Stimulated activated CD8-positive, alpha-beta memory T cell treated with anti-CD3 and anti-CD28 coated beads, Interleukin-2, amount 100 ng/mL, for 1 hour (primary cell): ENCODE measurements at regions not wholly inside any gene's neighbourhood (a gene's known extent, or its start where the extent isn't known, plus 50 kb on each side); places are given as distances from the start of the nearest gene placed in this dataset.

Experiments used
- DNase-seq, 2 donors: peaks; one replicate each; pipeline ENCODE4 v3.0.0-alpha.2; 2020; ENCODE audit warnings: low read depth in 2 of 2

DNA sequence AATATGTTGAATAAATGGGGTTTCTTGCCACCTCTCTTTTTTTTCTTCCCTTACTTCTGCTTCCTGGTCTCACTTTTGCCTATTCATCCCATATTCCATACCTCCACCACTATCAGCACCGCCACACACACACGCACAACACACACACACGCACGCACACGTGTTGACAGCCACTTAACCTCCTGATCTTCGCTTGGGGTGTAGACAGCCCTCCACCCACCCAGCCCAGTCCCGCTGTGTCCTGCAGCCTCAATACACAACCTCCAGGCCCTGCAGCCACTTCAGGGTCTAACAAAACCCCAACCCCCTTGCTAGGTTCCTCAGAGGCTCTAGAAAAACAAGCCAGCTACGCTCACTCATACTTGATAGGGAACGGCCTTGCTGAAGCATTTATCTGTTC lies 72.3 kb downstream of the LINC00237 start:
- DNase-seq, result no peak

DNA sequence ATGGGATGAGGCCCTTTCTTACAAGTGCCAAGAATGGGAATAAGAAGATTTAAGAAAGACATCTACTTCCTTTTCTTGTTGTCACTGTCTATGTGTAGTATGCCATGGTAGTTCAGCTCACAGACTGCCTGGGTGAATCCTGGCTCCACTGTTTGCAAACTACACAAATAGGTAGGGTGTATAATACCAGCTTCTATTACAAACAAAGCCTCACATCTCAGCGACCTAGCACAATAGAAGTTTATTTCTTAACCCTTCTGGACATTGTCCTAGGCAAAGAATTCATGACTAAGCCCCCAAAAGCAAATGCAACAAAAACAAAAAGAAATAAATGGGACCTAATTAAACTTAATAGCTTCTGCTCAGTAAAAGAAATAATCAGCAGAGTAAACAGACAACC lies 74.5 kb downstream of the LINC00237 start:
- no peak for DNase-seq

DNA sequence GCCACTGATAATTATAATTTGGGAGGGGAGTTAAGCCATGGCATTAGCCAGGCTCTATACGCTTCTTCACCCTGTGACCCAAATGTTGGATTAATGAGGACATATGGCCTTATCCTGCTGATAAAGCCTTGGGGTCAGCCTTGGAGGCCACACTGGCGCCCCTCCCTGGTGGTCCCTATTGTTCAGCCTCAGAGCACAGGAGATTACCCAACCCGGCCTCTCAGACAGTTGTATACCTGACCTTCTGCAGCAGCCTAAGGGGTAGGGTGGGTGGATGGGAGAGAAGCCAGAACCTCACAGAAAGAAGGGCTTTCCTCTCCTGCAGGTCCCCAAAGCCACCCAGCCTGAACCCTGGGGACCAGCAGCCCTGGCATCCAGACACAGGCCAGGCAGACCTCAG lies 76.8 kb downstream of the LINC00237 start:
- DNase-seq, result no peak

DNA sequence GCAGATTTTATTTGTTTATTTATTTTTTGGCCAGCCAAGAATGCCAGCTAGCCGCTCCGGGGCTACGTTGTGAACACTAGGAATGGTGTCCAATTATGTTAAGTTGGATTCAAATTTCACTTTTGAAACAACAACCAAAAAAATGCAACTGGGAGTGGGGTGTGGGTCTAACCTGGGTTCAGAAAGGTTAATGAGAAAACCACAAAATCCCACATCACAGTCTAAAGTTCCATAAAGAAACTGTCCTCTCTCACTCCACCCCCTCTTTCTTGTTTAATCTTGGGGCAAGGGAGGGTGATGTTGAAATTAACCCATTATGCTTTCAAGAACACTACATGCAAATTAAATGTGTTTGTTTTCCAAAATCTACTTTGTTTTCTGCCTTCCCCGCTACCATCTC lies 77.2 kb downstream of the LINC00237 start:
- no peak for DNase-seq

DNA sequence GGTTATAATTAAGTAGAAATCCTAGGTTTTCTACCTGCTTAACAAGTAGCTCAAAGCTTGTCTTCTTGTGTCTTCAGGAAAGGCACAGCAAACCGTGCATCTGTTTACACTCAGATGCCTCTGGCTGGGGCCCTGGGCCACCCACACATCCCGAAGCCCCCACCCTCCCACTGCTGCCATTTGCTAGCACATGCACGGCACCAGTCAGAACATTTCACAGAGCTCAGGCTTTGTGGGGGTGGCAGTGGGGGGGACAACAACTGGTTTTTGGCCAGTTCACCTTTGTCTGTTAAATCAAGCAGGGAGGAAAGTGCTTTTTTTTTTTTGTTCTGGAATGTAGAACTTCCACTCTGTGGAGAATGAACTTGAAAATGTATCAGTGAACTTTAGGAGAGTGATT lies 77.7 kb downstream of the LINC00237 start:
- DNase-seq, result no peak

DNA sequence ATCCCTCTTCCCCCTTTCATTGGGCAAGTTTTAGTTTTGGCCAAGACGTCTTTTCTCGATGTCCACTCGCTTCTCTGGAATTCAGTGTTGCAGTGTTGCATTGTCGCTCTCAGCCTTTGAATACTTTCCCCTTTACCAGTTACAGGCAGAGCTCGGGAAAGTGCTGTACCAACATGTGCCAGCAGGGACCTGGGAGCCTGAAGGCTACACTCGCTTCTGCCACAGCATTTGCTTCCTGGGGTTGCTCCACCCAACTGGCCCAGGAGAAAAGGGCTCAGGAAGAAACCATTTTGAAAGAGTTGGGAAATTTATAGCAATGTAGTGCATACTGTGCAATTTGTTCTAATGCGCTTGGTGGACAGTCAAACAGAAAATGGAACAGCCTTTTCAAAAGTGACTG lies 78.6 kb downstream of the LINC00237 start:
- no peak for DNase-seq

DNA sequence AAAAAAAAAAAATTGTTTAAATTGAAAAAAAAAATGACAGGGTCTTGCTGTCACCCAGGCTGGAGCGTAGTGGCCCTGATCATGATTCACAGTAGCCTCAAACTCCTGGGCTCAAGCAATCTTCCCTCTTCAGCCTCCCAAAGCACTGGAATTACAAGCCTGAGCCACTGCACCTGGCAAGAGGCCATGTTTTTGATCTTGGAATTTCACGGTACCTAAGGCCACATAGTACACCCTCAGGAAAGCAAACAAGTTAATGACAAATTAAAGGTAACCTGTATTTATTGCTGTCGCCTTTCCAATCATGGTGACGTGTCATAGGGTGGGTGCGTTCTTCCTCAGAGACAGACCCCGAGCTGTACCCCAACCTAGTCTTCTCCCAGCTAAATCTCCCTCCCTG lies 79.2 kb downstream of the LINC00237 start:
- DNase-seq, result no peak

DNA sequence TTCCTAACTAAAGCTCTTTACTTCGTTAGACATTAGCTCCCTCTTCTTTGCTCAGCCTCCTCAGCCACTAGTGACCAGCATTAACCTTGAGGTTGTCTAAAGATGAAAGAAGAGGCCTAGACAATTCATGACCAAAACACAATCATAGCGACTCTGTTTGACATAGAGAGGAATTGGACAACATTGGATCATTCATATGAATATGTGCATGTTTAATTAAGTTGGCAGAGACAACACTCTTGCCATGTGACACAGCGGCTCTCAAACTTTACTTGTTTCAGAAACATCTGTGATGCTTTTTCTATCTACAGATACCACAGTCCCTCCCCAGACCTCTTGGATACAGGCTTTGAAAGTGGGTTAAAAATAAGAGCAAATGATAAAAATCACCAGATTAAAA lies 81.7 kb downstream of the LINC00237 start:
- DNase-seq, result no peak

DNA sequence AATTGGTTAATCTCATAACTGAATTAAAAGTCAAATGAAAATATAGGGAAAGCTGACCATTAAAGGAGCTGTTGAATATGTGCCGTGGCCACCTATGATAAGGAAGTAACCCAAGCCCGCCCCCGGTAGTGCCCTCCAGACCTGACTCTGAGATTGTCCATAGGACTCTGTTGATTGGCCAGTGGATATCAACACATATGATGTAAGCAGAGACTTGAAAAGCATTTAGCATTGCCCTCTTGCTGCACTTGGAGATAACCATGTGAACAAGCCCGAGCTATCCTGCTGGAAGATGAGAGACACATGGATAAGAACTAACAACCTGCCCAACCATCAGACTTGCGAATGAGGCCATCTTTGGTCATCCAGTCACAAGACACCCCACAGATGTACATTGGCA lies 83.2 kb downstream of the LINC00237 start:
- no peak for DNase-seq

DNA sequence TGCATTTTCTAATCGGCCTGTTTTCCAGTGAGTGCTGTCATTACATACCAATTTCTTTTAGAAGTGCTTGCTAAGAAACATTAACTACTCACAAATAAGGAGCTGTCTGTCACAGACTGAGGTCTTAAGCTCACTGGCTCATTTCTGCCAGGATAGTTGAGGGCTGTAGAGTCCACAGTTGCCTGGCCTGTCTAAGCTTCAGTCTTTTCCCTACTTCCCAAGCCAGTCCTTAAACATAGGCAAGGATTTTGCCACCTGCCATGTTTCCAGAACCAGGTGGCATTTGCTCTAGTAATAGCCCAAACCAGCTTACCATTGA lies 84.7 kb downstream of the LINC00237 start:
- DNase-seq, result no peak

DNA sequence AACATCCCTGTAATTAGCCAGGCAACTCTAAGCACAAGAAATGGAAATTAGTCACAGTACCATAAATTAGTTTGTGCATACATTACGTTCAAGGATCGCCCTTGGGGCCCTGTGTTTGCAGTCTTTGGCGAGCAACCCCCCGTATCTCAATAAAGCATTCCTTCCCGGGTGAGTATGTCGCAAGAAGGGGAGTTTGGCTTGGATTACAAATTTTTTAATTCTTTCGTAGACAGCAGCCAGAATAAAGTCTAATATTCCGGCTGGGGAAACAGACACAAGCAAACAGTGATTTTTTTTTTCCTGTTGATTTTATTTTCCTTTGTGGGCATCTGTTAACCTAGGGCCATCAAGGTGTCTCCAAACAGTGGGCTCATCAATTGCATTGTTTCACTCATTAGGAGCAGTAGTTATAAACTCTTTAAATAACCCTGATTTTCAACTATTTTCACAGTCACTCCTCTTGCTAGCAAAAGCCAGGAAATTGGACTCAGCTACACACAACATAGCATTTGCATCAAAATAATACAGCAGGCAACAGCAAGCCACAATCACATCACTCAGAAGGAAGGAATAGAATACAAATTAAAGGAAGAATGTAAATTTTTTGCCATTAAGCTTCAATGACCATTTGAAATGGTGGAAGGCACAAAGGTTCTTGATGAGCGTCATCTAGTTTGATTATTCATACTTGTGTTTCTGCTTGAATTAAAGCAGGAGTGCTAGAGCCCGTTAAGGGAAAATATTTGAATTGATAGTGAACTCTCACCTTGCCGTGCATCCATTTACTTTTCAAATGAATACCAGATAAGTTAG lies 85.3 kb downstream of the LINC00237 start:
- DNase-seq, result no peak

DNA sequence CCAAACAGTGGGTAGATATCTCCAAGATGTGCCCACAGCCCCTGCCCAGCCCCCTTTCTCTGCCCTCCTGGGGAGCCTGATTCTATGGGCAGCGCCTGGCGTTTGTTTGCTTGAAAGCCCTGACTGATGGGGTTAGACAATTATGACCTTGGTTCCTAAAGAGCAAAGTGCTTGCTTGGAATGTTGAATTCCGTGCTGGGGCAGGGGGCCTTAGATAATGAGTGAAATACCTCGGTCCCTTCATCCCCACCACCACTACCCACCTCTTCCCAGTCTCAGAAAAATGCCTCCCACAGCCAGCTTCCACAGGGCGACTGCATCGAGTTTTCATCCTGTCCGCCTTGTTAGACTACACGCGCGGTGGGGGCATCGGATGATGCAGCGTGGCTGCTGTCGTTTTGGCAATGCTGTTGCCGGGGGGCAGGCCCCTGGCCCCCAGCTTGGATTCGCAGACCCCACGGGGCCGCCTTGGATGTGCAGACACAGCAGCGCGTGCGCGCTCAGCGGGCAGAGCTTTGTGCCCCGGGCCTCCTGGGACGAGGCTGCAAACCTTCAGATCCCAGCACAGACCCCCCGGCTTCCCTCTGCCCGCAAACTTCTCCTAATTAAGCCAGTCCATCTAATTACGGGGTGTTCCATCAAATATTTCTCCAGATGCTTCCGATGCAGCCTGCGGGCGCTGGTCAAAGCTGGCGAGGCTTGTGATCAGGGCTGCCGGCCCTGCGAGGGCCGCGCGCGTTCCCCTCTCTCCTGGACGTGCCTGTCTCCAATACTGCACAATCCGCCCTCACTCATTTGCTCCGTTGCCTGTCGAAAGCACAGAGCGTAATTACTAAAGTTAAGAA lies 86.1 kb downstream of the LINC00237 start:
- no peak for DNase-seq

DNA sequence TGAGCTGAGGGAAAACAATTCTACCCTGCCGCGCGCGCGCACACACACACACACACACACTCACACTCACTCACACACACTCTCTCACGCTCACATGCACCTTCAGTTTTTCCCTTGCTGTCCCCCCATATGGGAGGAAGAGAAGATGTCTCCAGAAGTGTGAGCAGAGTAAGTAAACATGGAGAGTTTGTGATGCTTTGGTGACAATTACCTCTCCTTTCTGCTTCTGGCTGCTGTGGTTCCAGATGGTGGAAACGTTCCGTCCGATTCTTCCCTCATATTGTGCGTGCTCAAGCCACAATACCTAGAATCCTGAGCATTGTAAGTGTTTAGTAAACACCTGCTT lies 86.7 kb downstream of the LINC00237 start:
- DNase-seq, result no peak

DNA sequence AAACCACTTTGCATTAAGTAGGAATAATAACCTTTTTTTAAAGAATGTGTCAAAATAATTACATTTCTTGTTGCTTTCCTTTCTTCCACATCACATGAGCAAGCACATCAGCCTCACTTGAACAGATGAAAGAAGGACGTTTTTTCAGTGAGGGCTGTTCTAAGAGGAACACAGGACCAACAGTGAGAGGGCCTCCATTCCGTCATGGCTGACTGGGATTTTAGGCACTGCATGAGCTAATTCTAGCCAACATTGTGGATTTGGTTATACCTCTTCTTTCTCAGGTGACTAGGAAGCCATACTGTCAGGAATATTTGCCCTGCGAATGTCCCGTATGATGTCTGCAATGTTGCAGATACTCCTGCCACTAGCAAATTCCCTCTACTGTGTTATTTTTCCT lies 87.6 kb downstream of the LINC00237 start:
- no peak for DNase-seq

DNA sequence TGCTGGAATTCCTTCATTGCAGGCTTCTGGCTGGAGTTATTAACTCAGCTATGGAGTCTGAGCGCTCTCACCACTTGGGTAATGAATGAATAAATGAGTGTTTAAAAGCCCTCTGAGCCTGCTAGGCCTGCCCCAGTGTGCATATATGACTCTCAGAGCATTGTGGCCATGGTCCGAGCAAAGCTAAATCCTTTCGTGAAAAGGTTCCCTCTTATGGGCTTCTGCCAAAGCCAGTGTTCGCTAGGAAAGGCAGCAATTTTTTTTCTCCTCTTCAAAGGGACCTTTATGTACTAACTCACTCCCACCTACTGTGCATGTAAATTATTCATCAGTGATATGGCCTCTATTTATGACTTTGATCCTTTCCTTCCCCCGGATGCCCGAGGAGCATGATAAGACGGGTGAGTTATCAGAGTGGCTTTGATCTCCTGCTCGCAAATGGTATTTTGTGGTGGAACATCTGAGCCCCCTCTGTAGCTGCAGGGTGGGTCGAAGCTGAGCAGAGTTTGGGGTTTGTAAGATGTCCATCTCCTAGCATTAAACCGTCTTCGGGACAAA lies 88.6 kb downstream of the LINC00237 start:
- DNase-seq, result no peak

DNA sequence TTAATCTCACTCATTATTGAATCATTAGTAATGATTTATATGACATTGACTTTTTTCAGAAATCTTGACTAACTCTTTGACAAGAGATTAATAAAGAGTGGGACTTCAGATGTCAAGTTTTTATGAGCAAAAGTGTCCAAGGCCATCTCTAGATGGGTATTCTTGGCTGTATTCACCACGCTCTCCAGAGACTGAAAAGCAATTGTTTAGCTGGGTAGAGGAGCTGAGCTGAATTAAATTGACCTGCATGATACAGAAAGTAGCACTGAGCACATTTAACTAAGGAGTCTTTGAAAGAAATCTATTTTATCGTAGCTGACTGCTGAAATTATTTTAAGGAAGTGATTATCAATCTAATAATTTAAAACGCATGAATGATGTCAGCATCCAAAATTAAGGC lies 89.4 kb downstream of the LINC00237 start:
- DNase-seq, result no peak

DNA sequence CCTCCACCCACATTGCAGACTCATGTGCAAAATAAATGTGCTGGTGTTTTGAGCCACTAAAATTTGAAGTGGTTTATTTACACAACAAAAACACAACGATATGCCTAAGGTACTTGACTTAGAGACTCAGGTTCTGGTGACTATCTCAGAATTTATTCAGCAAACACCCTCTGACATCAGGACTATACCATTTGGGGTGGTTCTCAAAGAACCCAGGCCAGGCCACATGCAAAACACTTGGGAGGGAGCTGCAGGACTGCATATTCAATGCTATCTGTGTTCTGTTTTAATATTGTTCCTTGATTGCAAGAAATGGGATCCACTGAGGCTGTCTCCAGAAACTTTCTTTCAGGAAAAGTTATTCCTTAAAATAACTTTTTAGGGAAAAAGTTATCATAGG lies 91.6 kb downstream of the LINC00237 start:
- DNase-seq, result no peak

DNA sequence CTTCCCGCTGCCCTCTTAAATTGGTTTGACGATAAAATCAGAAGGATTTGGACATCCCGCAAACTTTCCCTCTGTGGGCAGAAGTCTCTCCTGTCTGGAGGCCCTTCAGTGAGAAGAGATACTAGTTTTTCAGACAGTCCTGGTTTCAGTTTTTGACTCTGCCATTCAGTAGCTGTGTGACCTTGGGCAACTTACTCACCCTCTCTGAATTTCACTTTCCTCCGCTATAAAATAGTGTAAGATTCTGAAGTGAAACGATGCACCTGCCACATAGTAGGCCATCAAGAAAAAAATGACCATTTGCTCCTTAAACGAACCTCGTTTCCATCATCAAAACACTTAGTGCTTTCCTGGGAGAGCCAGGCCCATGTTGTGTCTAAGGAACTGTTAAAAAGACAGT lies 97.2 kb downstream of the LINC00237 start:
- no peak for DNase-seq

DNA sequence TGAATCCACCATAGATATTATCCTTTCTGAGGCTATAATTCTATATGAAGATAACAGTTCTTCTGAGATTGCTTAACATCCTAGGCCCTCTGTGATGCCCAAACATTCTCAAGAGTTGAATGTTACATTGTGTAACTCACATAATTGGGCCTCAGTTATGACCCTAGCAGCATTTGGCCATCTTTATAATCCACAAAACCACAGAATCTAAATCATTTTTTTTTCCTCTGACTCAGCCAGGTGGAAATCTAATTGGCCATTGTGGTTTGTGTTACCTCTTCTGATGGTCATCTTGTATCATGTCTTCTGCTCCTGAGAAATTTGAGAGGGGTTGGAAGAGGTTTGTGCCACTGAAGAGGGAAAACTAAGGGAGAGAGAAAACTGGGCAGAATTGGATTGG lies 99.5 kb downstream of the LINC00237 start:
- no peak for DNase-seq

DNA sequence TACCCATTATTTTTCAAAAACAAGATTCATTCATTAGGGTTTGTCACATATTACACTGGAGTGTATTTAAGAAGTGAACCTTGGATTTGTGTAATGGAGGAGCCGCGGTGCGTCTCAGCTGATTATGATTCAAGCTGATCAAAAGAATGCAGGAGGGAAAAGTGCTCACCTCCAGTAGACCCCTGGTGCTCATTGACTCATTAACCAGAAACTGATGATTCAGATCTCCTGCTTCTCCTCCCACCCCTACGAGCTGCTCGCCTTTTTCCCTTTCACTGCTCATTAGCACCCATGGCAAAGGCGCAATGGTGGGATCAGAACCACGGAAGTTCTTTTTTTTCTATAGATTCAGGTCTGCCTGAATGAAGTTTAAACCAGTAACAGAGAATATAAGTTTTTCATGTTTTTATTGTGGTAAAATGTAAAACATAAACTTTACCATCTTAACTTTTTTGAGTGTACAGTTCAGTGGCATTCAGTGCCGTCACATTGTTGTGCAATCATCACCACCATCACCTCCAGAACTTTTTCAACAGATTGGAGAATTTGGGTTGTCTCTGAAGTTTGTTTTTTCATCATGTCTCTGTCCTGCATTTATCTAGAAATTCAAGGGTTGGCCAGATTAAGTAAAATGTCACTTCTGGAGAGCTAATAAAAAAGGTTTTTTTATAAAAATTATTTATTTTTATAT lies 101.6 kb downstream of the LINC00237 start:
- no peak for DNase-seq

DNA sequence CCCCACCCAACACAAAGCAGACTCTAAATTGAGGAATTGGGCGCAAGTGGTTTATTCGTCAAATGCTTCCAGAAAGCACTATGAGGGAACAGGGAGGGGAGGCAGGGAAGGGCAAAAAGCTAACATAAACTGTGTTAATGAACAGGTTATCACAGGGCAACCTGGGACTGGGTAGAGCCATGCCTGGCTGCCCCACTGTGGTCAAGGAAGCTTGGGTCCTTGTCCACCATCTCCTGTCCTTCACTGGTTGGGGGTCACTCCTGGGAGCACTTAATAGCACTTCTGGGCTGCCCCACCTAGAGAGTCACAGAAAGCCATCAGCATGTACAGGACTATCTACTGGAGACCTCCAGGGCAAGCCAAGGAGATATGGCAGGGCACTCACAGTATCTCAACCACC lies 102.3 kb downstream of the LINC00237 start:
- DNase-seq, result no peak

DNA sequence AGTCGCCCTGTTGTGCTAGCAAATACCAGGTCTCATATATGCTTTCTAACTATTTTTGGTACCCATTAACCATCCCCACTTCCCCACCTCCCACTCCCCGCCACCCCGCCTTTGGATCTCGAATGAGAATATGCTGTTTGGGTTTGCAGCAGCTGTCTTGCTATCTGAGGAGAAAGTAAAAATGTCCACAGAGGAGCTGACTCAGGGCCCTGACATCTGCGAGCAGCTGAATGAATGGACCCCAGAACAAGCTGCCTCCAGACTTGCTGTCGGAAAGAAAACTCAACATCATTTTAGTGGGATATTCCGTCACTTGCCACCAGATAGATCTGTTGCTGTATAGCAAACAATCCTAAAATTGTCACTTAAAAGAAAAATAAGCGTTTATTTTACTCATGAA lies 103.7 kb downstream of the LINC00237 start:
- DNase-seq, result no peak

DNA sequence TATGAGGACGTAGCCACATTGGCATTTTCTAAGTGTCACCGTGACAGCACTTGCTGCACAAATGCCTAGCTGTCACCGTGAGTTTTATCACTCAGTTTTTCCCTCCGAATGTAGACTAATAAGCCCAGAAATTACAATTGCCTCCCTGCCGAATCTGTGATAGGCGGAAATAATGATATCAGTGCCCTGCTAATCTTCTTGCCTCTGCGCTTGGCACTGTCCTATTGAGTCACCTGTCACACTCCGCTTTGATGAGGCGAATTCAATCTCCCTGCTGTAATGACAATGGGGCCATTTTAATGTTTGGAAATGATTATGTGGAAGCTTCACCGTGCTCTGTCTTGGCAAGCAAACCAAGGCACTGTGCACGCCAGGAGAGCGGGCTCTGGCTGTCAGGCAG lies 112.8 kb downstream of the LINC00237 start:
- no peak for DNase-seq
